ENCODE measurements at regions not wholly inside any gene's neighbourhood (a gene's known extent, or its start where the extent isn't known, plus 50 kb on each side); places are given as distances from the start of the nearest gene placed in this dataset.

DNA sequence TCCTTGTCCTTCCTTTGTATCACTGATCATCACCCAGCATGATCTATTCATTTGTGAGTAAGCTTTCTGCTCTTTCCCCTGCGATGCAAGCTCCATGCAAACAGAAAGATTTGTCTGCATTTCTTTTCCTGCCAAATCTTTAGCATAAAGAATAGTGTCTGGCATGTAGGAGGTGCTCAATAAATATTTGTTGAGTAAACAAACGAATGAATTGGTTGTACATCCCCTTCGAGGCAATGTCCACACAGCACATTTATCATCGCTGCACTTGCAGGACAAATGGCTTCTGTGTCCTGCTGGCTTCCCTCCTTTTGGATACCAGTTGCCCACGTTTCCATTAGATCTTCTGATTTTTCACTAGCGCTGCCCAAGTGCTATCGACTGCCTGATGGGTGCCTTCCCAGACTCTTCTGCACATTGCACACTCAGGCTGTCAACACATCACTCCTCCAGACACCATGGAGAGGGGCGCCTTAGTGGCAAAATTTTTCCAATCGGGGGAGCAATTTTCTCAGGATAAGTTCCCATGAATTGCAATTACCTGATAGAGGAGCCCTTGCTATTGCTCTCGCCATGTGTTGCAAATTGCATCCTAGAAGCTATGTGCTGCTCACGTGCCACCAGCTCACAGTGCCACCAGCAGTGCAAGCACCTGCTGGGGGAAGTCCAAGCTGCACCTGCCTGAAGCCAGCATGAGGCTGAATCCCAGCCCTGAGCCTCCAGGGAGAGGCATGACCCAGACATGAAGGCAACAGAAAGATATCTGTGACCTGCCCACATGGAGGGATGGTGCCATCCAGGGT lies 206.6 kb downstream of the KIF26A start:
- 54% methylated on average over 11 of the region's 11 CpGs for WGBS
- peaks cover 0 to 6% (median 0%) of the 10 kb centered on the region in 4 donors for H3K27me3 ChIP-seq (ENCODE audit: control insufficient read depth in 4 of 4, insufficient read depth in 4 of 4, low read length in 3 of 4)
- no peaks in the 10 kb centered on the region for H3K36me3 ChIP-seq (ENCODE audit: control insufficient read depth in 4 of 4, insufficient read depth in 3 of 4, low read depth in 1 of 4, low read length in 3 of 4)
- H3K4me3 ChIP-seq (ENCODE audit: low read depth in 1 of 3, low read length in 3 of 3), result no peak overlapping the region
- H3K9ac ChIP-seq (ENCODE audit: low read depth in 1 of 2, low read length in 2 of 2), result no peak overlapping the region
- TF ChIP-seq NR2F2 (IDR thresholded peaks at IDR 0.05), result no peak
- TF ChIP-seq JUND (IDR thresholded peaks at IDR 0.05), result no peak
- TF ChIP-seq HNF4A (conservative IDR thresholded peaks at IDR 0.05), result no peak
- TF ChIP-seq, protein P1, sequence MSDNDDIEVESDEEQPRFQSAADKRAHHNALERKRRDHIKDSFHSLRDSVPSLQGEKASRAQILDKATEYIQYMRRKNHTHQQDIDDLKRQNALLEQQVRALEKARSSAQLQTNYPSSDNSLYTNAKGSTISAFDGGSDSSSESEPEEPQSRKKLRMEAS (IDR thresholded peaks at IDR 0.05), result no peak
- TF ChIP-seq, protein P2, sequence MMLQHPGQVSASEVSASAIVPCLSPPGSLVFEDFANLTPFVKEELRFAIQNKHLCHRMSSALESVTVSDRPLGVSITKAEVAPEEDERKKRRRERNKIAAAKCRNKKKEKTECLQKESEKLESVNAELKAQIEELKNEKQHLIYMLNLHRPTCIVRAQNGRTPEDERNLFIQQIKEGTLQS (IDR thresholded peaks at IDR 0.05), result no peak
- no peak for TF ChIP-seq RXRA (IDR thresholded peaks at IDR 0.05)
- no peak overlapping the region for H3K27ac ChIP-seq (ENCODE audit: low read depth in 1 of 2, low read length in 2 of 2)
- no peaks in the 10 kb centered on the region for H3K4me1 ChIP-seq (ENCODE audit: control insufficient read depth in 4 of 4, insufficient read depth in 4 of 4, low read length in 3 of 4)
- DNase-seq (ENCODE audit: low spot score), result no peak
- H3K9me3 ChIP-seq (ENCODE audit: control insufficient read depth in 4 of 4, low read length in 3 of 4), result peaks cover 0 to 2% (median 0%) of the 10 kb centered on the region in 4 donors

DNA sequence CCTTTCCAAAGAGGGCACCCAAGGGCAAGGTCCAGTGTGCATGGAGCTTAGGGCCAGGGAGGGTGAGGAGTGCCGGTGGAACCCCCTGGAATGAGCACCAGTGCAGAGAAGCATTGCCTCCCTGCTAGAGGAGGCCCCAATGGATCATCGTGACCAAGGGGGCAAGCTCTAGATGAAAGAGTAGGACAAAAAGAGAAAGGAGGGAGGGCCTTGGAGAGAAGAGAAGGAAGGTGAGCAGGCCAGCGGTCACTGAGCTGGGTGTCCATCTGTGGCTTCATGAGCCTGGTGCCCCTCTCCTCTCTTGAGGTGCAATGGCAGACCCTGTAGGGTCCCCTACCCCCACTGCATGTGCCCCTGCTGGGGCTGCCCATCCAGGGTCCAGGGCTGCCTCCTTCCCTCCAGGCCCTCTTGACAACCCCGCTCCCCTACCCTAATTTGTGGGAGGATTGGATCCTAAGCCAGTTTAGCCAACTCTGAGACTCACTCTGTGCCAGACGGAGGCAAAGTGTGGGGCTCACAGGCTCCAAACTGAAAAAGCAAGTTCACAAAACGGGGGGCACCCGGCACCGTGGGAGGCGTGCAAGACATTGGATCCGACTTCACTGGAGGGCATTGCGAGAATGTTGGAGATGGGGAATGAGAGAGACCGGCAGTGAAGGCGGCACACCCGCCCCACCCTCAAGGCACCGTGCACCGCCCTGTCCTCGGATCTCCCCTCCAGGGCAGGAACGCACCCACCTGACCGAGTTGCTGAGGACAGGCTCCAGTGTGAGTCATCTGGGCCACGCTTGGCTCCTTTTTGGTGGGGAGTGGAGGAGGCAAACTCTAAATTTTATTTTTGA lies 207.5 kb downstream of the KIF26A start:
- no peak for DNase-seq (ENCODE audit: low spot score)
- Histone ChIP-seq H3K4me3 (ENCODE audit: low read depth in 1 of 3, low read length in 3 of 3) (no peak overlapping the region), H3K4me1 (ENCODE audit: control insufficient read depth in 4 of 4, insufficient read depth in 4 of 4, low read length in 3 of 4) (no peaks in the 10 kb centered on the region), H3K27ac (ENCODE audit: low read depth in 1 of 2, low read length in 2 of 2) (no peak overlapping the region), H3K36me3 (ENCODE audit: control insufficient read depth in 4 of 4, insufficient read depth in 3 of 4, low read depth in 1 of 4, low read length in 3 of 4) (no peaks in the 10 kb centered on the region), H3K9me3 (ENCODE audit: control insufficient read depth in 4 of 4, low read length in 3 of 4) (peaks cover 0 to 2% (median 0%) of the 10 kb centered on the region in 4 donors), H3K27me3 (ENCODE audit: control insufficient read depth in 4 of 4, insufficient read depth in 4 of 4, low read length in 3 of 4) (peaks cover 0 to 6% (median 0%) of the 10 kb centered on the region in 4 donors), H3K9ac (ENCODE audit: low read depth in 1 of 2, low read length in 2 of 2) (no peak overlapping the region)
- TF ChIP-seq JUND (IDR thresholded peaks at IDR 0.05) (no peak), HNF4G (IDR thresholded peaks at IDR 0.05) (no peak), FOXA1 (IDR thresholded peaks at IDR 0.05) (no peak)
- 82% methylated on average over 20 of the region's 20 CpGs for WGBS

DNA sequence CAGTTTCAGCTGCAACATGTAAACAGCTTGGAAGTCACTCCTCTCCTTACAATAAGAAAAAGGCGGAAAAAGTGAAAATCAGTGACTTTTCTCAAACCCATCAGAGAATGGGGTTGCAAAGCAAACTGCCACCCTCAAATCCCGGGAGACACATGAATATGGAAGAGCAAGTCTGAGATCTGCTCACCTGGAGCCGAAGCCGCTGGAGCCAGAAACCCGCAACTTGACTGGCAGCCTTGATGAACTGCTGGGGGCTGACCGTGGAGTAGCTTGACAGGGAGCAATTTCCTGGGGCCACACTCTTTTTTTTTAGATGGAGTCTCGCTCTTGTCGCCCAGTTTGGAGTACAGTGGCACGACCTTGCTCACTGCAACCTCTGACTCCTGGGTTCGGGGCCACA lies 208.2 kb downstream of the KIF26A start:
- Histone ChIP-seq H3K27ac (ENCODE audit: low read depth in 1 of 2, low read length in 2 of 2) (no peak overlapping the region), H3K9me3 (ENCODE audit: control insufficient read depth in 4 of 4, low read length in 3 of 4) (peaks cover 0 to 2% (median 0%) of the 10 kb centered on the region in 4 donors), H3K4me1 (ENCODE audit: control insufficient read depth in 4 of 4, insufficient read depth in 4 of 4, low read length in 3 of 4) (no peaks in the 10 kb centered on the region), H3K4me3 (ENCODE audit: low read depth in 1 of 3, low read length in 3 of 3) (no peak overlapping the region), H3K27me3 (ENCODE audit: control insufficient read depth in 4 of 4, insufficient read depth in 4 of 4, low read length in 3 of 4) (peaks cover 0 to 6% (median 0%) of the 10 kb centered on the region in 4 donors), H3K9ac (ENCODE audit: low read depth in 1 of 2, low read length in 2 of 2) (no peak overlapping the region), H3K36me3 (ENCODE audit: control insufficient read depth in 4 of 4, insufficient read depth in 3 of 4, low read depth in 1 of 4, low read length in 3 of 4) (no peaks in the 10 kb centered on the region)
- no peak for TF ChIP-seq JUND (IDR thresholded peaks at IDR 0.05)
- no peak for TF ChIP-seq RAD21 (IDR thresholded peaks at IDR 0.05)
- no peak for TF ChIP-seq RXRA (IDR thresholded peaks at IDR 0.05)
- TF ChIP-seq SP1 (IDR thresholded peaks at IDR 0.05), result no peak
- TF ChIP-seq, protein P1 (IDR thresholded peaks at IDR 0.05), result no peak
- TF ChIP-seq, protein P2 (IDR thresholded peaks at IDR 0.05), result no peak
- TF ChIP-seq EGR1 (IDR thresholded peaks at IDR 0.05; ENCODE audit: low read depth in 2 of 2), result no peak
- TF ChIP-seq, protein P3, sequence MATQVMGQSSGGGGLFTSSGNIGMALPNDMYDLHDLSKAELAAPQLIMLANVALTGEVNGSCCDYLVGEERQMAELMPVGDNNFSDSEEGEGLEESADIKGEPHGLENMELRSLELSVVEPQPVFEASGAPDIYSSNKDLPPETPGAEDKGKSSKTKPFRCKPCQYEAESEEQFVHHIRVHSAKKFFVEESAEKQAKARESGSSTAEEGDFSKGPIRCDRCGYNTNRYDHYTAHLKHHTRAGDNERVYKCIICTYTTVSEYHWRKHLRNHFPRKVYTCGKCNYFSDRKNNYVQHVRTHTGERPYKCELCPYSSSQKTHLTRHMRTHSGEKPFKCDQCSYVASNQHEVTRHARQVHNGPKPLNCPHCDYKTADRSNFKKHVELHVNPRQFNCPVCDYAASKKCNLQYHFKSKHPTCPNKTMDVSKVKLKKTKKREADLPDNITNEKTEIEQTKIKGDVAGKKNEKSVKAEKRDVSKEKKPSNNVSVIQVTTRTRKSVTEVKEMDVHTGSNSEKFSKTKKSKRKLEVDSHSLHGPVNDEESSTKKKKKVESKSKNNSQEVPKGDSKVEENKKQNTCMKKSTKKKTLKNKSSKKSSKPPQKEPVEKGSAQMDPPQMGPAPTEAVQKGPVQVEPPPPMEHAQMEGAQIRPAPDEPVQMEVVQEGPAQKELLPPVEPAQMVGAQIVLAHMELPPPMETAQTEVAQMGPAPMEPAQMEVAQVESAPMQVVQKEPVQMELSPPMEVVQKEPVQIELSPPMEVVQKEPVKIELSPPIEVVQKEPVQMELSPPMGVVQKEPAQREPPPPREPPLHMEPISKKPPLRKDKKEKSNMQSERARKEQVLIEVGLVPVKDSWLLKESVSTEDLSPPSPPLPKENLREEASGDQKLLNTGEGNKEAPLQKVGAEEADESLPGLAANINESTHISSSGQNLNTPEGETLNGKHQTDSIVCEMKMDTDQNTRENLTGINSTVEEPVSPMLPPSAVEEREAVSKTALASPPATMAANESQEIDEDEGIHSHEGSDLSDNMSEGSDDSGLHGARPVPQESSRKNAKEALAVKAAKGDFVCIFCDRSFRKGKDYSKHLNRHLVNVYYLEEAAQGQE (IDR thresholded peaks at IDR 0.05), result no peak
- no peak for TF ChIP-seq HNF4G (IDR thresholded peaks at IDR 0.05)
- TF ChIP-seq, protein P4, sequence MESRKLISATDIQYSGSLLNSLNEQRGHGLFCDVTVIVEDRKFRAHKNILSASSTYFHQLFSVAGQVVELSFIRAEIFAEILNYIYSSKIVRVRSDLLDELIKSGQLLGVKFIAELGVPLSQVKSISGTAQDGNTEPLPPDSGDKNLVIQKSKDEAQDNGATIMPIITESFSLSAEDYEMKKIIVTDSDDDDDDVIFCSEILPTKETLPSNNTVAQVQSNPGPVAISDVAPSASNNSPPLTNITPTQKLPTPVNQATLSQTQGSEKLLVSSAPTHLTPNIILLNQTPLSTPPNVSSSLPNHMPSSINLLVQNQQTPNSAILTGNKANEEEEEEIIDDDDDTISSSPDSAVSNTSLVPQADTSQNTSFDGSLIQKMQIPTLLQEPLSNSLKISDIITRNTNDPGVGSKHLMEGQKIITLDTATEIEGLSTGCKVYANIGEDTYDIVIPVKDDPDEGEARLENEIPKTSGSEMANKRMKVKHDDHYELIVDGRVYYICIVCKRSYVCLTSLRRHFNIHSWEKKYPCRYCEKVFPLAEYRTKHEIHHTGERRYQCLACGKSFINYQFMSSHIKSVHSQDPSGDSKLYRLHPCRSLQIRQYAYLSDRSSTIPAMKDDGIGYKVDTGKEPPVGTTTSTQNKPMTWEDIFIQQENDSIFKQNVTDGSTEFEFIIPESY (IDR thresholded peaks at IDR 0.05), result no peak
- DNase-seq (ENCODE audit: low spot score), result no peak
- WGBS, result 75% methylated on average over 10 of the region's 10 CpGs
